ENCODE measurements at regions not wholly inside any gene's neighbourhood (a gene's known extent, or its start where the extent isn't known, plus 50 kb on each side); places are given as distances from the start of the nearest gene placed in this dataset.

DNA sequence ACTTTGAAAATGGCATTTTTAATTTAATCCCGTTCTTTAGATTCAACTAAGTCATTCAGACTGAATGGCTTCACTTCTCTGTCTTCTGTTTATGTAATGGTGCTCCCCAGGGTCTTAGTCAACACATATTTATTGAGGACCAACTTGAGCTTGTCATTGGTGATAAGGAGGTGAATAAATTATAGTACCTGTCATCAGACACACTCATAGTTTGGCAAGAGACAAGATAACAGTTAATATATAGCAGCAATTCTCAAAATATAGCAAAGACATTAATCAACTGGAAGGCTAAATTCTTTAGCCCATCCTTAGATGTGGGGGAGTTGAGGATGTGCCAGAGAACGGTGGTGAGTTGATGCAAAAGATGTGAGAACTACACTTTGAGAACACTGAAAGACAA, 78.4 kb downstream of the MACIR start:
- Histone ChIP-seq H3K4me2 (ENCODE audit: insufficient read depth, low read length, poor library complexity, severe bottlenecking) (no peak overlapping the region), H3K9me3 (replicated peaks in 1 of 2; ENCODE audit: control insufficient read depth in 2 of 2, insufficient read depth in 1 of 2, low read depth in 1 of 2, low read length in 2 of 2) (peaks cover 0 to 2% of the 10 kb centered on the region in 2 donors), H4K8ac (ENCODE audit: low read depth, low read length) (no peak overlapping the region), H3K27me3 (ENCODE audit: control insufficient read depth in 3 of 3, insufficient read depth in 3 of 3, low read depth in 1 of 3, low read length in 3 of 3) (no peaks in the 10 kb centered on the region), H3K9ac (ENCODE audit: low read depth, low read length, poor library complexity) (no peak overlapping the region), H3K27ac (replicated peaks; ENCODE audit: low read length) (no peak overlapping the region), H2BK15ac (ENCODE audit: low read length) (no peak overlapping the region), H3K4me3 (ENCODE audit: low read length in 2 of 2) (no peak overlapping the region), H3K14ac (ENCODE audit: low read length) (no peak overlapping the region), H3K4ac (ENCODE audit: low read length) (no peak overlapping the region), H2AK5ac (ENCODE audit: low read depth, low read length) (no peak overlapping the region), H4K91ac (ENCODE audit: low read depth, low read length, poor library complexity) (no peak overlapping the region), H3K79me1 (ENCODE audit: low read depth, low read length) (no peaks in the 10 kb centered on the region), H3K36me3 (replicated peaks in 1 of 2; ENCODE audit: control insufficient read depth in 2 of 2, insufficient read depth in 2 of 2, low read length in 2 of 2) (no peaks in the 10 kb centered on the region), H2BK5ac (ENCODE audit: low read length) (no peak overlapping the region), H2BK120ac (ENCODE audit: low read depth, low read length) (no peak overlapping the region), H2BK12ac (ENCODE audit: low read length) (no peak overlapping the region), H2AFZ (ENCODE audit: low read length) (no peak overlapping the region), H3K23ac (ENCODE audit: low read depth, low read length, poor library complexity) (no peak overlapping the region), H3K18ac (ENCODE audit: low read length) (no peak overlapping the region), H3K4me1 (ENCODE audit: control insufficient read depth in 2 of 2, insufficient read depth in 1 of 2, low read depth in 1 of 2, low read length in 2 of 2) (no peaks in the 10 kb centered on the region)
- no CpG with 5 or more reads among the region's 2 CpGs for WGBS, 2 donors (ENCODE audit: extremely low coverage in 2 of 2, insufficient read length in 2 of 2, insufficient replicate concordance in 1 of 2)
- no peak for DNase-seq (ENCODE audit: low spot score)

DNA sequence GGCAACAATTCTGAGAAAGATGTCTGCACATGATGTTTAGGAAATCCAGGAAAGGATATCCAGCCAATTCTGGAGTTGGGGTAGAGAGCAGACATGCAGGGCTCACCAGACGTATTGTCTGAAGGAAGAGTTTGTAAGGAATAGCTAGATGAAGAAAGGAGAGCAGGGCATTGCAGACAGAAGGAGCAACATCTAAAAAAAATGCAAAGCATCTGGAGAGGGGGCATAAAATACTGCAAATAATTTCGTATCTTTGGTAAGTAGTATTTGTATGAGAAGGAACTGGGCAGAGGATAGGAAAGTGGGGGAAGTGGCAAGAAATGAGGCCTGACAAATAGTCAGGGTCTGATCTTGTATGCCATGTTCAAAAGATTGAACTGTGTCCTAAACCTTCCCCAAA, 74.8 kb downstream of the MACIR start:
- Histone ChIP-seq H2BK5ac (ENCODE audit: low read length) (no peak overlapping the region), H3K14ac (ENCODE audit: low read length) (no peak overlapping the region), H2BK15ac (ENCODE audit: low read length) (no peak overlapping the region), H3K27me3 (ENCODE audit: control insufficient read depth in 3 of 3, insufficient read depth in 3 of 3, low read depth in 1 of 3, low read length in 3 of 3) (no peaks in the 10 kb centered on the region), H3K9ac (ENCODE audit: low read depth, low read length, poor library complexity) (no peak overlapping the region), H2AFZ (ENCODE audit: low read length) (no peak overlapping the region), H4K8ac (ENCODE audit: low read depth, low read length) (no peak overlapping the region), H3K36me3 (replicated peaks in 1 of 2; ENCODE audit: control insufficient read depth in 2 of 2, insufficient read depth in 2 of 2, low read length in 2 of 2) (no peaks in the 10 kb centered on the region), H3K23ac (ENCODE audit: low read depth, low read length, poor library complexity) (no peak overlapping the region), H3K79me1 (ENCODE audit: low read depth, low read length) (no peaks in the 10 kb centered on the region), H2BK120ac (ENCODE audit: low read depth, low read length) (no peak overlapping the region), H3K9me3 (replicated peaks in 1 of 2; ENCODE audit: control insufficient read depth in 2 of 2, insufficient read depth in 1 of 2, low read depth in 1 of 2, low read length in 2 of 2) (peaks cover 1 to 6% of the 10 kb centered on the region in 2 donors), H3K4me2 (ENCODE audit: insufficient read depth, low read length, poor library complexity, severe bottlenecking) (no peak overlapping the region), H3K4me1 (ENCODE audit: control insufficient read depth in 2 of 2, insufficient read depth in 1 of 2, low read depth in 1 of 2, low read length in 2 of 2) (no peaks in the 10 kb centered on the region), H3K4me3 (ENCODE audit: low read length in 2 of 2) (no peak overlapping the region), H4K91ac (ENCODE audit: low read depth, low read length, poor library complexity) (no peak overlapping the region), H3K4ac (ENCODE audit: low read length) (no peak overlapping the region), H2BK12ac (ENCODE audit: low read length) (no peak overlapping the region), H3K27ac (replicated peaks; ENCODE audit: low read length) (no peak overlapping the region), H3K18ac (ENCODE audit: low read length) (no peak overlapping the region), H2AK5ac (ENCODE audit: low read depth, low read length) (no peak overlapping the region)
- no CpG with 5 or more reads among the region's 2 CpGs for WGBS, 2 donors (ENCODE audit: extremely low coverage in 2 of 2, insufficient read length in 2 of 2, insufficient replicate concordance in 1 of 2)
- no peak for DNase-seq (ENCODE audit: low spot score)

DNA sequence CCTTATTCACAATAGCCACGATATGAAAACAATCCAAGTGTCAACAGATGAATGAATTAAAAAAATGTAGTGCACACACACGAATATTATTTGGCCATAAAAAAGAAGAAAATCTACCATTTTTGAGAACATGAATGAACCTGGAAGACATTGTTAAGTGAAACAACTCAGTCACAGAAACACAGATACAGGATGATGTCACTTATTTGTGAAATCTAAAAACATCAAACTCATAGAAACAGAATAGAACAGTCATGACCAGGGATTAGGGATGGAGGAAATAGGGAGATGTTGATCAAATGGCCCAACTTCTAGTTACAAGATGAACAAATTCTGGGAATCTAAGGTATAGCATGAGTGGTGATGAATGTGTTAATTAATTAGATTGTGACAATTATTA, 72.3 kb downstream of the MACIR start:
- Histone ChIP-seq H3K27me3 (ENCODE audit: control insufficient read depth in 3 of 3, insufficient read depth in 3 of 3, low read depth in 1 of 3, low read length in 3 of 3) (no peaks in the 10 kb centered on the region), H3K27ac (replicated peaks; ENCODE audit: low read length) (no peak overlapping the region), H4K8ac (ENCODE audit: low read depth, low read length) (no peak overlapping the region), H2BK12ac (ENCODE audit: low read length) (no peak overlapping the region), H3K36me3 (replicated peaks in 1 of 2; ENCODE audit: control insufficient read depth in 2 of 2, insufficient read depth in 2 of 2, low read length in 2 of 2) (no peaks in the 10 kb centered on the region), H3K4me1 (ENCODE audit: control insufficient read depth in 2 of 2, insufficient read depth in 1 of 2, low read depth in 1 of 2, low read length in 2 of 2) (no peaks in the 10 kb centered on the region), H3K4ac (ENCODE audit: low read length) (no peak overlapping the region), H2BK15ac (ENCODE audit: low read length) (no peak overlapping the region), H3K9ac (ENCODE audit: low read depth, low read length, poor library complexity) (no peak overlapping the region), H2AK5ac (ENCODE audit: low read depth, low read length) (no peak overlapping the region), H3K18ac (ENCODE audit: low read length) (no peak overlapping the region), H3K4me2 (ENCODE audit: insufficient read depth, low read length, poor library complexity, severe bottlenecking) (no peak overlapping the region), H3K23ac (ENCODE audit: low read depth, low read length, poor library complexity) (no peak overlapping the region), H2AFZ (ENCODE audit: low read length) (no peak overlapping the region), H2BK120ac (ENCODE audit: low read depth, low read length) (no peak overlapping the region), H3K9me3 (replicated peaks in 1 of 2; ENCODE audit: control insufficient read depth in 2 of 2, insufficient read depth in 1 of 2, low read depth in 1 of 2, low read length in 2 of 2) (peaks cover 1 to 6% of the 10 kb centered on the region in 2 donors), H4K91ac (ENCODE audit: low read depth, low read length, poor library complexity) (no peak overlapping the region), H3K79me1 (ENCODE audit: low read depth, low read length) (no peaks in the 10 kb centered on the region), H3K4me3 (ENCODE audit: low read length in 2 of 2) (no peak overlapping the region), H2BK5ac (ENCODE audit: low read length) (no peak overlapping the region), H3K14ac (ENCODE audit: low read length) (no peak overlapping the region)
- no CpG with 5 or more reads among the region's 2 CpGs for WGBS, 2 donors (ENCODE audit: extremely low coverage in 2 of 2, insufficient read length in 2 of 2, insufficient replicate concordance in 1 of 2)
- no peak for DNase-seq (ENCODE audit: low spot score)

All from neuronal stem cell (in vitro differentiated cells).